Immature natural killer cell (primary cell): ENCODE measurements at regions not wholly inside any gene's neighbourhood (a gene's known extent, or its start where the extent isn't known, plus 50 kb on each side); places are given as distances from the start of the nearest gene placed in this dataset.

Source experiments
- DNase-seq, 3 donors: peaks; one replicate each; pipeline ENCODE4 v3.0.0; 2022; ENCODE audit warnings: mixed read lengths in 1 of 3
- H3K27ac Mint-ChIP-seq, 6 donors: one replicate each; pipeline ENCODE4 v1.8.0; 2020; ENCODE audit warnings: mixed read lengths in 6 of 6, mild to moderate bottlenecking in 5 of 6, inconsistent platforms in 4 of 6, moderate library complexity in 3 of 6
- H3K27me3 Mint-ChIP-seq, 3 donors: one replicate each; pipeline ENCODE4 v1.8.0; 2020 to 2021; ENCODE audit warnings: low read depth in 3 of 3, mild to moderate bottlenecking in 3 of 3, mixed read lengths in 3 of 3, moderate library complexity in 3 of 3, inconsistent platforms in 1 of 3
- H3K36me3 Mint-ChIP-seq, 3 donors: one replicate each; pipeline ENCODE4 v1.8.0; 2020; ENCODE audit warnings: mixed read lengths in 3 of 3, inconsistent platforms in 2 of 3, mild to moderate bottlenecking in 2 of 3
- H3K4me1 Mint-ChIP-seq, 2 donors: one replicate each; pipeline ENCODE4 v1.8.0; 2020; ENCODE audit warnings: inconsistent platforms in 2 of 2, mild to moderate bottlenecking in 2 of 2, mixed read lengths in 2 of 2, moderate library complexity in 1 of 2
- H3K4me3 Mint-ChIP-seq, 5 donors: one replicate each; pipeline ENCODE4 v1.8.0; 2020; ENCODE audit warnings: mild to moderate bottlenecking in 5 of 5, mixed read lengths in 5 of 5, inconsistent platforms in 3 of 5, moderate library complexity in 3 of 5
- H3K9me3 Mint-ChIP-seq, 6 donors: one replicate each; pipeline ENCODE4 v1.8.0; 2020; ENCODE audit warnings: mild to moderate bottlenecking in 6 of 6, mixed read lengths in 6 of 6, inconsistent platforms in 4 of 6, moderate library complexity in 3 of 6

DNA sequence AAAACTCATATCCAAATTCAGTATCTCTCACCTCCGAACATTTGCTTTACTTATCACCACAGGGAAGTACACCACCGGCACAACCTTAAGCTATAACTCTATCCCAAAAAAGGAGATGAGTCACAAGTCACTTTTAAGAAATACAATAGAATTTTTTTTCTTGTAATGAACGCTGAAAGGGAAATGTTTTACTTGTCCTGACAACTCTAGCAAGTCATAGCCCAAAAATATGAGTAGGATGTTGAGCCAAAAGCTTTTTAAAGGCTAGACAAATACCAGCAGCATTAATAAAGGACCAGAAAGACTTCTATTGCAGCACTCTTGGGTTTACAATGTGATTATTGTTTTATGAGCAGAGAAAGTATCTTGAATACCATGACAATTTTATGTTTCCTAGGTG, 147.3 kb upstream of the FST start:
- Mint-ChIP-seq H3K27me3 (no peaks in the 10 kb centered on the region), H3K27ac (no peak overlapping the region), H3K4me3 (no peak overlapping the region), H3K4me1 (no peaks in the 10 kb centered on the region), H3K36me3 (no peaks in the 10 kb centered on the region), H3K9me3 (peaks cover 0 to 4% (median 0%) of the 10 kb centered on the region in 6 donors)
- no peak for DNase-seq

DNA sequence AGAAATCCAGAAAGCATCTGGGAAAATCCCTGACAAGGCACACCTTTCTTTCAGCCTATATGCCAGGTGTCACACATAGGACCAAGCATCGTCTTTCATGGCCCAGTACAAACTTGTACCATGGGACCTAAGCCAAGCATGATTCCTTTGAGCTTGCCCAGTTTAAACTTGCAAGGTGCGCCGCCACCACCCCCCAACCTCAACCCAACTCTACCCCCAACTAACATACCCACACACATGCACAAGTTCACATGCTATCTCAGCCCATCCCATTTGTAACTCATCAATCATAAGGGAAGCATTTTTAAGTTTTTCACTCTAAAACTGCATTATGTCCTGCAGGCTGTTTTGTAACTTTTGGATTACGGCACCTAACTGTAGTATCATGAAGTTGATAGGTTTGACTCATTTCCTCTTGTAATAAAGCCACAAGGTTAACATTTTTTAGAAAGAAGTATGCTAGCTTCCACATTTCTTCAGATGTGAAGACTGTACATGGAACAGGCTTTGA, 145.9 kb upstream of the FST start:
- no peaks in the 10 kb centered on the region for H3K4me1 Mint-ChIP-seq
- H3K27me3 Mint-ChIP-seq = no peaks in the 10 kb centered on the region
- no peak overlapping the region for H3K27ac Mint-ChIP-seq
- peaks cover 0 to 5% (median 0%) of the 10 kb centered on the region in 6 donors for H3K9me3 Mint-ChIP-seq
- no peak overlapping the region for H3K4me3 Mint-ChIP-seq
- H3K36me3 Mint-ChIP-seq = no peaks in the 10 kb centered on the region
- DNase-seq = no peak

DNA sequence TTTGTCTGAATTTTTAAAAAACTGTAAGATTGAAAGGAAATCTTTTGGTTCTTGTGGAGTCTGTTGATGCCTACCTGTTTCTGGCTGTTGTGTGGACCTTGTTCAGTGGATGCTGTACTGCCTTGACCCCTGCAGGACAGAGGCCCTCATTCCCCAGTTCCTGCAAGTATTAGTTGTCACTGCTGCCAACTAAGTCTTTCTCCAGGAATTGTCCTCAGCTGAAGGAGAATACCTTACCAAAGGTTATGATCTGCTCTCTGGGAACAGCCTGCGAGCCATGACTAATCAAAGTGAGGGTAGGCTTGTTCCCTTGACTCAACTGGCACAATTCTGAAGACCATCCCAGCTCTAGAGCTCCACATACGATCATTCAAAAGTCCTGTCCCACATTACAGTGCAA, 145.3 kb upstream of the FST start:
- H3K9me3 Mint-ChIP-seq = peaks cover 0 to 5% (median 0%) of the 10 kb centered on the region in 6 donors
- H3K36me3 Mint-ChIP-seq = no peaks in the 10 kb centered on the region
- peak overlapping the region in 1 of 5 donors; percentile 24 for H3K4me3 Mint-ChIP-seq
- DNase-seq = no peak
- no peaks in the 10 kb centered on the region for H3K27me3 Mint-ChIP-seq
- no peak overlapping the region for H3K27ac Mint-ChIP-seq
- no peaks in the 10 kb centered on the region for H3K4me1 Mint-ChIP-seq

DNA sequence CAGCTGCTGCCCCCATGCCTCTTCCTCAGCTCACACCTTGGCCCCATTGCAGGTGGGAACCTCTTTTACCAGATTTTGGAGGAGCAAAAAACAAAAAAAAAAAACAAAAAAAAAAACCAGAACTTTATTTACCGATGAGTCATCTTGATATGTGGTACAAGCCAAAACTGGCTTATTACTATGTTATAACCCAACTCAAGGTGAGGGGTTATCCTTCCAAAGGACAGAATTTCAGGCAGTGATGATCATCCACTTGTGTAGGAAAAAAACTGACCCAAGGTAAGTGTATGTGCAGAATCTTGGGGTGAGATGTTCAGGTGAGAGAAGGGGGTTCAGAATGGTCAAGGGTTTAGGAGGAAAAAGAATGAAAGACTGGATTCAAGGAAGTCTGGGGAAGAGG, 142.6 kb upstream of the FST start:
- DNase-seq = no peak
- Mint-ChIP-seq H3K27me3 (no peaks in the 10 kb centered on the region), H3K9me3 (peaks cover 0 to 10% (median 1%) of the 10 kb centered on the region in 6 donors), H3K36me3 (no peaks in the 10 kb centered on the region), H3K27ac (no peak overlapping the region), H3K4me1 (no peaks in the 10 kb centered on the region), H3K4me3 (no peak overlapping the region)

DNA sequence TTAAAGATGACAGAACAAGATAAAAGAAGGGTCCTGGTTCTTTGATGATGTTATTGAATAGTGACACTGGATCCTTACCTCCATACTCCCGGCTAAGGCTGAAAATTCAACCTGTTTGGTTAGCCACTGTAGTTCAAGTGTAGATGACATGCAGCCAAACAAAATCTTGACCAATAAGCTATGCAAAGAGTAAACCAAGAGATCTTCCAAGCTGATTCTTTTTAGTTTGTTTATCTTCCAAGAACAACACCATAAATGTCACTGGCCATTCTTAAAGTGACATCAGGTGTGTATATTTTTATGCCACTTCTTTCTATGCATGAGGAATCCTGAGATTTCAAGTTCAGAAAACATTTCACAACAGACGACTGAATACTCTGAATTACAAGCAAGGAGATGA, 141.5 kb upstream of the FST start:
- H3K27me3 Mint-ChIP-seq = no peaks in the 10 kb centered on the region
- H3K4me1 Mint-ChIP-seq = no peaks in the 10 kb centered on the region
- H3K4me3 Mint-ChIP-seq = no peak overlapping the region
- H3K9me3 Mint-ChIP-seq = peaks cover 0 to 10% (median 0%) of the 10 kb centered on the region in 6 donors
- no peak for DNase-seq
- no peaks in the 10 kb centered on the region for H3K36me3 Mint-ChIP-seq
- no peak overlapping the region for H3K27ac Mint-ChIP-seq

DNA sequence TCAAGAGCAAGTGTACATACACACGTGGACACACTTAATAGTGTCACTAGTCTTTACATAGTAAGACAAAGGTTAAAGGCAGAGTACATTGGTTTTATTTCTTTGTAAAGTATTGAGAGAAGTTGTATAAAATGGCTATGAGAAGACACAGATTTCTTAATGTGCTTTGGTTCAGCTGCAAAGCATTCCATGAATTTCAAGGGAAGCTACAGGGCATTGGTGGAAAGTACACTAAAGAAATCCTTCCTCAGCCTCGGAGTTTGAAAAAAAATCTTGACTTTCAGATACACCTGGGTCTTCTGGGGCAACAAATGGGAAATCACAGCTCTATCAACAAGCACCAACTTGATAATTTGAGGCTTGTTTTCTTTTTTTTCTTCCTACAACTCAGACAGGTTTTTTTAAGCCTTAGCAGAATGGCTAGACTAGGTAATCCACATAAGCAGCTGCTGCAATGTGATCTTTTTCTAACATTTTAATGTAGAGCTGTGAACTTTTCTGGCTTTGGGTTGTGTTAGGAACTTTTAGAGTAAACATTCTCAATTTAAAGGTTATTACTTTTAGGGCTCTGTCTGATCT, 140.4 kb upstream of the FST start:
- no peak overlapping the region for H3K4me3 Mint-ChIP-seq
- H3K9me3 Mint-ChIP-seq = peaks cover 0 to 10% (median 0%) of the 10 kb centered on the region in 6 donors
- H3K27me3 Mint-ChIP-seq = no peaks in the 10 kb centered on the region
- no peaks in the 10 kb centered on the region for H3K4me1 Mint-ChIP-seq
- no peaks in the 10 kb centered on the region for H3K36me3 Mint-ChIP-seq
- H3K27ac Mint-ChIP-seq = no peak overlapping the region
- DNase-seq = no peak

DNA sequence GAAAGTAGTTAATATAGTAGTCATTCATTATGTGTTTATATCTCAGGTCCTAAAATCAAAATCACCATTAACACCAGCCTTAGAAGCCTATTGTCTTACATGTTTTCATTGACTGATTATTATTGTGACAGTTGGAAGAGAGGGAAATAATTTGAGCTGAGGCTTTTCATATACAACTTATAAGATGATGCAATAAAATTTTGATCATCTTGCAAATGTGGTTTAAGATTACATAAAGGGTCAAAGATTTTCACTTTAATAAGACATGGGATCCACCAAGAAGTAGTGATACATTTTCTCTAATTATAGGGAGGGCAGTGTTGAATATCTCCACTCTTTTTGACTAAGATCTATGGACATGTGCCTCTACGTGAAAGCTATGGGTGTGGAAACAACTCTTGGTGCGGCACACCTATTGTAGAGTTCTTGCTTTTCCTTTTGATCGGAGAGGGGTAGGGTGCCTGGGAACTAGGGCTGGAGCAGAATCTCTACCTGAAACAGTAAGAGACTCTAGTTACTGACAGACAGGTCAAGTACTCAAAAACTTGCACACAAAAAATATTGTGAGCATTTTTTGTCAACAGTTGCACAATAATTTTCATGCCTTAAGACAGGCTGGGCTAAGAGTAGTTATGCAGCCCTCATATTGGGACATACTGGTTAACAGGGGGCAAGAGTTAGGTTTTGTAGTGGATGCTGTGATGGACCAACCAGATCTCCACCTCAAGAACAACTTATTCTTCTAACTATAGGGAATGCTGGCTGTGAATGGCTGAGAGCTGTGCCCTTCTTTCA, 139.3 kb upstream of the FST start:
- Mint-ChIP-seq H3K36me3 (no peaks in the 10 kb centered on the region), H3K9me3 (peaks cover 0 to 10% (median 0%) of the 10 kb centered on the region in 6 donors), H3K4me3 (no peak overlapping the region), H3K27me3 (peaks cover 0 to under 1% (median 0%) of the 10 kb centered on the region in 3 donors), H3K27ac (no peak overlapping the region), H3K4me1 (no peaks in the 10 kb centered on the region)
- DNase-seq = no peak

DNA sequence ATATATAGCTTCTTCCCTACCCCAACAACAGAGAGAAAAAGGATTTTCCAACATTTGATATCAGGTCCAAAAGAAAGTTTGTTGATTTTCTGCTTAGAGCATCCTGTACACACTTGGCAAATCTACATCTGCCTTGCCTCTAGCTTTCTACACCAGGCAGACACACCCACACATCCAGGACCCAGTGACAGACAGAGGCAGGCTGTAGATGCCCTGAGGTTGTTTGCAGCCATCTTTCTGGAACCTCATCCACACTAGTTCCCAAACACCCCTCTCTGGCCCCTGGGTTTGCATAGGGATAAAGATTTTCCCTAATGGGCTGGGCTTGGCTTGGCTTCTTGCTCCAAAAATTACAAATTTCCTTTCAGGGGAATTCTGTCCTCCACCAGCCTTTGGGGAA, 138.2 kb upstream of the FST start:
- no peak overlapping the region for H3K4me3 Mint-ChIP-seq
- no peaks in the 10 kb centered on the region for H3K36me3 Mint-ChIP-seq
- peaks cover 0 to 10% (median 0%) of the 10 kb centered on the region in 6 donors for H3K9me3 Mint-ChIP-seq
- no peak overlapping the region for H3K27ac Mint-ChIP-seq
- no peaks in the 10 kb centered on the region for H3K4me1 Mint-ChIP-seq
- DNase-seq = no peak
- peaks cover 0 to 3% (median 0%) of the 10 kb centered on the region in 3 donors for H3K27me3 Mint-ChIP-seq

DNA sequence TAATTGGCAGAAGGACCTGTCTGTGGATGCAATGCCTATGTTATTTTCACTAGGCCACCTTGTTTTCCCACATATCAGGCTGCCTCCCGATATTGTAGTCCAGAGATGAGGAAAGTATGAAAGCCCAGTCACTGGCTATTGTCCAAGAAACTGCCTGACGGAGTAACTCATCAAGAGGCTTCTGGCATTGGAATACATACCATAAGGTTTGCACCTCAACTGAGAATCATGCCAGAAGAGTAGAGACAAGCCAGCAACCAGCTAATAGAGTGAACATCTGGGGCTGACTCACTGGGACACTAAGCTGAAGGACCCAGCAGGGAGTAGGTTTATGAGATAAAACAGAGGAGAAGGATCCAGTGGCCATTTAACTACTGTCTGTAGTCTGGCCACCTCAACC, 137.2 kb upstream of the FST start:
- Mint-ChIP-seq H3K4me3 (no peak overlapping the region), H3K4me1 (no peaks in the 10 kb centered on the region), H3K27ac (no peak overlapping the region), H3K27me3 (peaks cover 0 to 3% (median 0%) of the 10 kb centered on the region in 3 donors), H3K36me3 (no peaks in the 10 kb centered on the region), H3K9me3 (peaks cover 0 to 9% (median under 1%) of the 10 kb centered on the region in 6 donors)
- no peak for DNase-seq

DNA sequence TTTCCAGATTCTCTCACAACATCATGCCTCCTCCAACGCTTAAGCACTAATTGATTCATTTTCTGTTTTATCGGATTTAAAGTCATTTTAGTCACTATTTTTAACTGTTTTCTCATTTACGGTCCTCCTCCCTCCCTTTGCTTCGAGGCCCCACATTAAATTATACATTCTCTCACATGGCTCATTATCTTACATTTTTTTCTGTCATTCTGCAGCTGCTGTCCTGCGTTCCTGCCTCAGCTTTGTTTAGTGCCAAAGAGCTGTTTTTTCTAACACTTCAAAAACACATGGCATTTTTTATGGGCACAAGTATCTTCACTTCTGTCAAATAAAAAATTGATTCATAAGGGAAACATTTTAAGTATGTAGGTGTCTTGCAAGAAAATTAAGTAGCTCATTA, 130.1 kb upstream of the FST start:
- Mint-ChIP-seq H3K27ac (no peak overlapping the region), H3K36me3 (no peaks in the 10 kb centered on the region), H3K9me3 (peaks cover 0 to 12% (median 2%) of the 10 kb centered on the region in 6 donors), H3K4me1 (no peaks in the 10 kb centered on the region), H3K4me3 (no peak overlapping the region), H3K27me3 (peaks cover 0 to 4% (median 3%) of the 10 kb centered on the region in 3 donors)
- DNase-seq = no peak

DNA sequence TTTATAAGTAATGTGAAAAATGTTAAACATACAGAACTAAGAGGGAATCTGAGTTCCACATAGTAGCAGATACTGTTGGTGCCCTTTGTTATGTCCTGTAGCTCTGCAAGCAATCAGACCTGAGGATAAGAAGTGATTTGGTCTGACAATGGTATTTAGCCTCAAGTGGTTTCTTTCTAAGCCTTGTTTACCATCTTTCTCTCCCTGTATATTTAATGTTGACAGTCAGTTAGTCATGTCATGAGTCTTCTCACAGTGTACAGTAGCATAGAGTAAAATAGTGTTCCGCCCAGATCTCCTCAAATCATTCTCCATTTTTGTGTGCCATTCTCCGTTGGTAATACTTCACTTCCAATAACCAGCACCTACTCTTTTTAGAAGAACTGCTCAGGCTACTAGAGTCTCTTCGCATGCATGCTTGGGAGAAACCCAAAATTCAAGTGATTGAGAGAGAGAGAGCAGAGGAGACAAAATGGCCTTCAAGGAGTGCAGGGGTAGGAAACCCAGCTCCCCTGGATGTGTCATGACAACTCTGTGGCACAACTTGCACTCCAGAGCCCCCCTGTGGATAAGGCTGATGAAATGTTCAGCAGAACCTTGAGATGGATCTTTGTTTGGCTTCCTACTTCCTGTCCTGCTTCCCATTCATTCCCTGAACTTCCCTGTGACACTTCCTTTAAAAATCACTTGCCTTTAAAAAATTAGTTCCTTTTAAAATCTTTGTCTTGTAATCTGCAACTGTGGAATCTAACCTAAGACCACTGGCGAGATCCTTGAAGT, 129.2 kb upstream of the FST start:
- H3K27ac Mint-ChIP-seq = no peak overlapping the region
- peaks cover 0 to 10% (median 2%) of the 10 kb centered on the region in 6 donors for H3K9me3 Mint-ChIP-seq
- no peaks in the 10 kb centered on the region for H3K36me3 Mint-ChIP-seq
- H3K4me1 Mint-ChIP-seq = no peaks in the 10 kb centered on the region
- no peak for DNase-seq
- H3K4me3 Mint-ChIP-seq = no peak overlapping the region
- H3K27me3 Mint-ChIP-seq = peaks cover 0 to 5% (median 2%) of the 10 kb centered on the region in 3 donors

DNA sequence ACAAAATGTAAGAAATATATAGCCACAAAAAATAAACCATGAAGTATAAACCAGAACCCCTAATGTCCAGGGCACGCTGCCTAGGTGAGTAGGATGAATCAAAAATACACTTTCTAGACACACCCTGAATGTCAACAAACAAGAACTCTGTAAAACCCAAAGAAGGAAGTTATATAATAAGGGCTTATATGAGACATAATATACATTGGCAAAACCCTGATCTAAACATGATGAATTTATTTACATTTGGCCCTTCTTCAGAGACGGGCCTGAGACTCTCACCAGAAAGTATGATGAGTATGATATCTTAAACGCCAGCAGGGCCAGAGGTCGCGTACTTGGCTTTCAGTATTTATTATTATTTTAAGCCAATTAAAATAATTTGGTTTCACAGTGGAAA, 125.1 kb upstream of the FST start:
- no peak for DNase-seq
- Mint-ChIP-seq H3K36me3 (no peaks in the 10 kb centered on the region), H3K4me1 (no peaks in the 10 kb centered on the region), H3K4me3 (no peak overlapping the region), H3K9me3 (peaks cover 0 to 11% (median 4%) of the 10 kb centered on the region in 6 donors), H3K27ac (no peak overlapping the region), H3K27me3 (peaks cover 0 to 8% (median 3%) of the 10 kb centered on the region in 3 donors)

DNA sequence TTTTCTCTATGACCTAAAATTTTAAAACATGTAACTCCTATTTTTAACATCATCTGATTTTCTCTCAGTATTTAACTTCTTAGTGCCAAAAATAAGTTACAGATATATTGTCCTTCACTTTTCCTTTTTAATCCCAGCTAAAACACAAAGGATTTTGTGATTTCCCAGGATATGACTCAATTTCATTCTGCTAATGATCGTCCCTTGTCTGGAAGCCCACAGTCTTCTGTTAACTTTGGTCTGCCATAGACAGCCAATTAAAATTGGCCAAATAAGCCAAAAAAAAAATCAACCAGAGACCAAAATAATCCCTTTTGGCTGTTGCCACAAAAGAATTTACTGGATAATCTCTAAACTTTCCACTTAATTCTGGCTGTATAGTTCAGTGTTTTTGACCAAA, 124.5 kb upstream of the FST start:
- DNase-seq = no peak
- Mint-ChIP-seq H3K4me3 (no peak overlapping the region), H3K27ac (no peak overlapping the region), H3K4me1 (no peaks in the 10 kb centered on the region), H3K36me3 (no peaks in the 10 kb centered on the region), H3K9me3 (peaks cover 0 to 11% (median 3%) of the 10 kb centered on the region in 6 donors), H3K27me3 (peaks cover 0 to 8% (median 3%) of the 10 kb centered on the region in 3 donors)

DNA sequence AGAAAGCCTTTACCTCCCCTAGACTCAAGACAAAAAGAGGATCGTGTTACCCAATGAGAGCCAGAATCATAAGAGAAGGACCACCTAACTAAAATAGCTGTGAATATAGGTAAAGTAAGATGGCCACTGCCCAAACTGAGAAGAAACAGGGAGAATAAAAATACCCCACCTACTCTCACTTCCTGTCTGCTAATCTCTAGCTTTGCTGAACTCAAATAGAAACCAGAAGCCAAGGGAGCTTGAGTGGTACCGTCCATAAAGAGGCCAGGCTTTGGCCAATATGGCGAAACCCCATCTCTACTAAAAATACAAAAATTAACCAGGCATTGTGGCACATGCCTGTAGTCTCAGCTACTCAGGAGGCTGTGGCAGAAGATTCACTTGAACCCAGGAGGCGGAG, 123.0 kb upstream of the FST start:
- Mint-ChIP-seq H3K9me3 (peaks cover 0 to 11% (median 3%) of the 10 kb centered on the region in 6 donors), H3K36me3 (no peaks in the 10 kb centered on the region), H3K4me1 (no peaks in the 10 kb centered on the region), H3K27me3 (peaks cover 0 to 4% (median 3%) of the 10 kb centered on the region in 3 donors), H3K27ac (no peak overlapping the region), H3K4me3 (no peak overlapping the region)
- no peak for DNase-seq
